HEK293T (cell line): ENCODE measurements at regions not wholly inside any gene's neighbourhood (a gene's known extent, or its start where the extent isn't known, plus 50 kb on each side); places are given as distances from the start of the nearest gene placed in this dataset.

ENCODE experiments used
- BHLHE40 ChIP-seq: fragments of 450-650 bp; IDR thresholded peaks from 2 replicates; pipeline ENCODE4 v1.6.1; 2016; ENCODE audit warnings: mild to moderate bottlenecking, moderate library complexity, borderline replicate concordance
- FOXA1 ChIP-seq: fragments of 450-650 bp; IDR thresholded peaks from 2 replicates; pipeline ENCODE4 v1.6.1; 2016; ENCODE audit warnings: mild to moderate bottlenecking
- FOXK2 ChIP-seq: fragments of 450-650 bp; IDR thresholded peaks from 2 replicates; pipeline ENCODE4 v1.6.1; 2016; ENCODE audit warnings: mild to moderate bottlenecking
- FOXM1 ChIP-seq: fragments of 450-650 bp; IDR thresholded peaks from 2 replicates; pipeline ENCODE4 v1.6.1; 2017; ENCODE audit warnings: mild to moderate bottlenecking, borderline replicate concordance
- L3MBTL2 ChIP-seq: fragments of 450-650 bp; conservative IDR thresholded peaks from 2 replicates; pipeline ENCODE4 v1.6.1; 2016; ENCODE audit warnings: mild to moderate bottlenecking
- LEF1 ChIP-seq: fragments of 450-650 bp; IDR thresholded peaks from 2 replicates; pipeline ENCODE4 v1.6.1; 2017; ENCODE audit warnings: mild to moderate bottlenecking, borderline replicate concordance

DNA sequence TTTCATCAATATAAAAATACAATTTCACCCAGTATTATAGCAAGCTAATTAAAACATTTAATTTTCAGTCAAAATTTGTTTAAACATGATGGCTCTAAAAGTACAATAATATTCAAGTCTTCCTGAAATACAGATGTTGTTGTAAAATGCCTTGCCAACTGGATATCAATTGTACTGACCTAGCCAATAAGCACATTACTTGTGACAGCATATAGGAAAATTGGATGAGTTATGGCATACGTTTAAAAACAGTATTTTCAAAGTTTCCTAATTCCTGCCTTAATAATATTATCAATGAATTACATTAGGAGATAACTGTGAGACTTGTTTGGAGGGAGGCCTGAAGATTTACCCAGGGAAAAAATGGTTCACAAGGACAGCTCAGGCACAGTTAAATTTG lies 336.9 kb upstream of the CDH20 start:
- TF ChIP-seq FOXA1 (no peak), FOXK2 (no peak), FOXM1 (no peak), BHLHE40 (no peak), LEF1 (no peak), L3MBTL2 (no peak)
